Right lobe of liver (tissue), 6 donors: ENCODE measurements at regions not wholly inside any gene's neighbourhood (a gene's known extent, or its start where the extent isn't known, plus 50 kb on each side); places are given as distances from the start of the nearest gene placed in this dataset.
A peak's percentile ranks its signal among the peaks of the same experiment; 100 is the strongest.

ENCODE experiments used
- ATAC-seq, 4 donors: fragments of 200-7000 bp; cut with Tn5 transposase; one replicate each; pipeline ENCODE4 v1.9.1; 2020; ENCODE audit warnings: mild to moderate bottlenecking in 4 of 4, moderate library complexity in 4 of 4
- DNase-seq, 3 donors: peaks; one replicate each; pipeline ENCODE4 v3.0.0-alpha.2; 2020
- H3K27ac ChIP-seq, 3 donors: fragments of 200-600 bp; one replicate each; pipeline ENCODE4 v1.8.0; 2022
- H3K27me3 ChIP-seq, 2 donors: fragments of 200-600 bp; one replicate each; pipeline ENCODE4 v1.8.0; 2022
- H3K36me3 ChIP-seq, 4 donors: fragments of 200-600 bp; sonication (generic) in 1 of 4; one replicate each; pipeline versions ENCODE4 v1.5.1 to v1.8.0; 2017 to 2022; ENCODE audit warnings: control low read depth in 1 of 4
- H3K4me1 ChIP-seq, 4 donors: fragments of 200-600 bp; sonication (generic) in 1 of 4; one replicate each; pipeline versions ENCODE4 v1.5.1 to v1.8.0; 2017 to 2022; ENCODE audit warnings: control low read depth in 1 of 4
- H3K4me3 ChIP-seq, 3 donors: fragments of 200-600 bp; one replicate each; pipeline ENCODE4 v1.8.0; 2022
- H3K9me3 ChIP-seq, 4 donors: fragments of 200-600 bp; sonication (generic) in 1 of 4; one replicate each; pipeline versions ENCODE4 v1.5.1 to v1.8.0; 2017 to 2022; ENCODE audit warnings: control low read depth in 1 of 4
- POLR2A ChIP-seq: fragments of 450-650 bp; IDR thresholded peaks from one replicate; pipeline ENCODE4 v1.6.1; 2017; ENCODE audit warnings: antibody characterized with exemption, mild to moderate bottlenecking
- WGBS: methylation state at CpG from one replicate; pipeline ENCODE4 v1.1.6; 2018; ENCODE audit warnings: low coverage, low lambda C conversion rate; ENCODE audit not compliant: insufficient coverage; ENCODE audit errors: missing lambda C conversion rate; 5-methylcytosine and 5-hydroxymethylcytosine counted together
- intact Hi-C, 2 donors: fragments of 100-400 bp; cut with DNase I; formaldehyde crosslinking; loops; one replicate each; pipeline versions ENCODE4 v1.11.2 to v1.14.1; 2022
- TF ChIP-seq, protein P1 (sequence below), 4 donors: fragments of 200-600 bp in 3 of 4; fragments of 450-650 bp in 1 of 4; IDR thresholded peaks; one replicate each; pipeline versions ENCODE4 v1.5.1 to v1.8.0; 2016 to 2022; ENCODE audit warnings: antibody characterized with exemption in 4 of 4, mild to moderate bottlenecking in 2 of 4
- donor health status: DM: no; HTN: yes; CAD: no.
- donor health status: DM: no; HTN: no; CAD: no.
- donor health status: DM: no; HTN: no; CAD: no.
- donor health status: DM: no; HTN: yes; CAD: no.
- donor health status: DM: no; HTN: yes; CAD: no.

DNA sequence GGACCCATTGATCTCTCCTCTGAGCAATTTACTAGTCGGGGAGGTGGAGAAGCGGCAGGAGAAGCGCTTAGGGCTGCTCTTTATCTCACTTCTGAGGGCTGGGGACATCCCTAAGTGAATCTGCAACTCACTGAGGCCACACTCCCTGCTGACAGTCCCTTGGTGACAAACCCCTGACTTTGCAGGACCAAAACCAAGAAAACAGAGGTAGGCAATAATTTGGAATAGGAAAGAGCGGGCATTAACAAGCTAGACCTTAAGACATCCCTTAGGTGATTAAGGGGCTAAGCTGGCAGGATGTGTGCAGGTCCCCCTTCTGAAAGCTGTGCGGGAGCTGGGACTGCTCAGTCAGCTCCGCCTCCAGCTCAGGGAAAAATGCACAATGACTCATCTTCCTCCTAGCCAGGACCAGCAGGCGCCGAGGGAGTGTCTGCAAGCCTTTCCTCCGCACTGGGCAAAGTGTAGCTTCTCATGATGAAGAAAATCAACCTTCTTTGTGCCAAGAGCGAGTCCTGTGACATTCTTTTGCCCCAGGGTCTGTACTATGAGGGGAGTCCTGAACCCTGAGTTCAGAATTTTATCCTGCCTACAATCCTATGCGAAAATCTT, 63.3 kb downstream of the BOD1L2 start:
- H3K27me3 ChIP-seq: no peaks in the 10 kb centered on the region
- H3K9me3 ChIP-seq: no peaks in the 10 kb centered on the region
- intact Hi-C loops: no loop called here
- TF ChIP-seq, protein P1, sequence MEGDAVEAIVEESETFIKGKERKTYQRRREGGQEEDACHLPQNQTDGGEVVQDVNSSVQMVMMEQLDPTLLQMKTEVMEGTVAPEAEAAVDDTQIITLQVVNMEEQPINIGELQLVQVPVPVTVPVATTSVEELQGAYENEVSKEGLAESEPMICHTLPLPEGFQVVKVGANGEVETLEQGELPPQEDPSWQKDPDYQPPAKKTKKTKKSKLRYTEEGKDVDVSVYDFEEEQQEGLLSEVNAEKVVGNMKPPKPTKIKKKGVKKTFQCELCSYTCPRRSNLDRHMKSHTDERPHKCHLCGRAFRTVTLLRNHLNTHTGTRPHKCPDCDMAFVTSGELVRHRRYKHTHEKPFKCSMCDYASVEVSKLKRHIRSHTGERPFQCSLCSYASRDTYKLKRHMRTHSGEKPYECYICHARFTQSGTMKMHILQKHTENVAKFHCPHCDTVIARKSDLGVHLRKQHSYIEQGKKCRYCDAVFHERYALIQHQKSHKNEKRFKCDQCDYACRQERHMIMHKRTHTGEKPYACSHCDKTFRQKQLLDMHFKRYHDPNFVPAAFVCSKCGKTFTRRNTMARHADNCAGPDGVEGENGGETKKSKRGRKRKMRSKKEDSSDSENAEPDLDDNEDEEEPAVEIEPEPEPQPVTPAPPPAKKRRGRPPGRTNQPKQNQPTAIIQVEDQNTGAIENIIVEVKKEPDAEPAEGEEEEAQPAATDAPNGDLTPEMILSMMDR (IDR thresholded peaks at IDR 0.05): no peak
- TF ChIP-seq POLR2A: no peak
- peak; percentile 84 to 99 (median 86) for ATAC-seq
- H3K4me1 ChIP-seq: peaks cover 0 to 6% (median 0%) of the 10 kb centered on the region in 4 donors
- H3K27ac ChIP-seq: no peak overlapping the region
- DNase-seq: peak in 1 of 3 donors; percentile 69
- H3K36me3 ChIP-seq: no peaks in the 10 kb centered on the region
- WGBS: 27% methylated on average over 3 of the region's 11 CpGs
- no peak overlapping the region for H3K4me3 ChIP-seq

DNA sequence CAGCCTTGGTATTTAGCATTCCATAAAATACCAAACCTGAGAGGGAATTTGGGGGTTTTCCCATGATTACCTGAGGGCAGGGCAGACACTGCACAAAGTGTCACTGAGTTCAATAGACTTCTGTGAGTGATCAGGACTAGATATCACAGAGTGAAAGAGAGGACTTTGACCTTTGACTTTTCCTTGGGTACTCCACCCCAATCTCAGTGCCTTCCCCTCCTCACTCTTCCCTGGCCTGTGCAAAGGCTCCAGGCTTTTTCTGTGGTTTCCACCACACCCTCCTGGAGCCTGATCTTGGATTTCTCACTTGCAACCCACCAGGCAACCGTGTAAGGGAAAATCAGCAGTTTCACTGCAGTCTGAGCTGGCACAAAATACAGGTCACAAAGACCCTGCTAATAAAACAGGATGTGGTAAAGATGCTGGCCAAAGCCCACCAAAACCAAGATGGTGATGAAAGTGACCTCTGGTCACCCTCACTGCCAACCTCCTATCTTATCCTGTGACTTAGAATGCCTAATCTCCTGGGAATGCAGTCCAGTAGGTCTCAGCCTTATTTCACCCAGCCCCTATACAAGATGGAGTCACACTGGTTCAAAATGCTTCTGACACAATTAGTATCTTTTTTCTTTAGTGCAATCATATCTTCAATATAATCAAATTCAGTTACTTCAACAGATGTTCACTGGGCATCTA, 64.0 kb downstream of the BOD1L2 start:
- TF ChIP-seq, protein P1 (IDR thresholded peaks at IDR 0.05): no peak
- TF ChIP-seq POLR2A: no peak
- DNase-seq (no peak), ATAC-seq (peak; percentile 26 to 70 (median 56))
- Histone ChIP-seq H3K36me3 (no peaks in the 10 kb centered on the region), H3K4me1 (peaks cover 0 to 6% (median 0%) of the 10 kb centered on the region in 4 donors), H3K27me3 (no peaks in the 10 kb centered on the region), H3K4me3 (no peak overlapping the region), H3K27ac (no peak overlapping the region), H3K9me3 (no peaks in the 10 kb centered on the region)
- 67% methylated on average over 1 of the region's 1 CpG for WGBS
- intact Hi-C loops: no loop called here

DNA sequence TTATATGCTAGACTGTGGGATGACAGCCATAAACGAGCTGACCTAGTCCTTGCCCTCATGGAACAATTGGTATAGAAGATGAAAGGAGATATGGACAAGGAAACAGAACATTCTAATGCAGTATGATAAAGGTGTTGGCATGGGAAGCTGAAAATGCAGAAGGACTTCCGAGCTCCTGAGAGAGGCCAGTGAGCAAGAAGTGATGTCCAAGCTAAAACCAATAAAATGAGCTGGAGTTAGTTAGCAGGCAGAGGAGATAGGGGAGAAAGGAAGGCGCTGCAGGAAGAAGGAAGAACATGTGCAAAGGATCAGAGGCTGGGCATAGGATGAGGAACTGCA, 64.5 kb downstream of the BOD1L2 start:
- H3K4me1 ChIP-seq: peaks cover 0 to 6% (median 0%) of the 10 kb centered on the region in 4 donors
- no peak overlapping the region for H3K4me3 ChIP-seq
- TF ChIP-seq, protein P1 (IDR thresholded peaks at IDR 0.05): no peak
- no peak for TF ChIP-seq POLR2A
- H3K27me3 ChIP-seq: no peaks in the 10 kb centered on the region
- WGBS: 63% methylated on average over 3 of the region's 3 CpGs
- no peaks in the 10 kb centered on the region for H3K9me3 ChIP-seq
- intact Hi-C loops: no loop called here
- ATAC-seq (no peak), DNase-seq (no peak)
- H3K27ac ChIP-seq: no peak overlapping the region
- H3K36me3 ChIP-seq: no peaks in the 10 kb centered on the region

DNA sequence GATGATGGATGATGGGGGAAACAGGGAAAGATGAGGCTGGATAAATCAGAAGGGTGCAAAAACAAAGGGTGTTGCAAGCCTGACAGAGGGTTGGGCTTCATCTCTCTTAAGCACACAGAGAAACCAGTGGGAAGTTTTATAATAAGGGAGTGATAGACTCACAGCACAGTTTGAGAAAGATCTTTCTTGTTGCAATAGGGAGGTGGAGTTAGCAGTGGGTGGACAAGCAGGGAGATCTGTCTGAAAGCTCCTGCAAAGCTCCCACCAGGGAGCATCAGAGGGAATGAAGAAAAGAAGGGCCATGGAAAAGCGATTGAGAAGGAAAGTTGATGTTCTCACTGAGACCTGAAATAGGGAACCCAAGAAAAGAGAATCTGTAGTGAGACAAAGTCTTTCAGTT, 64.9 kb downstream of the BOD1L2 start:
- H3K9me3 ChIP-seq: no peaks in the 10 kb centered on the region
- H3K4me3 ChIP-seq: no peak overlapping the region
- no peak for ATAC-seq
- TF ChIP-seq, protein P1 (IDR thresholded peaks at IDR 0.05): no peak
- TF ChIP-seq POLR2A: no peak
- no peaks in the 10 kb centered on the region for H3K36me3 ChIP-seq
- H3K27ac ChIP-seq: no peak overlapping the region
- H3K27me3 ChIP-seq: no peaks in the 10 kb centered on the region
- intact Hi-C loops: no loop called here
- WGBS: 78% methylated on average over 1 of the region's 1 CpG
- DNase-seq: no peak
- peaks cover 0 to 6% (median 0%) of the 10 kb centered on the region in 4 donors for H3K4me1 ChIP-seq
